Coronary artery (tissue), 2 donors: ENCODE measurements at regions not wholly inside any gene's neighbourhood (a gene's known extent, or its start where the extent isn't known, plus 50 kb on each side); places are given as distances from the start of the nearest gene placed in this dataset.
"Not testable (repeated sequence)": the region's sequence is repeated elsewhere in the genome, so short reads cannot be mapped to it uniquely, and the experiment has no call there.

Experiments used
- DNase-seq: peaks from one replicate; pipeline ENCODE4 v3.0.0-alpha.2; 2017; ENCODE audit warnings: low spot score
- H3K27ac ChIP-seq, 2 donors: fragments of 200-600 bp; sonication (generic); one replicate each; pipeline ENCODE4 v1.5.1; 2016 to 2019
- H3K4me3 ChIP-seq: fragments of 200-600 bp; sonication (generic); 2 replicates; pipeline ENCODE4 v1.5.1; 2016; ENCODE audit warnings: mild to moderate bottlenecking, moderate library complexity
- CTCF ChIP-seq: fragments of 200-600 bp; sonication (generic); IDR thresholded peaks from one replicate; pipeline ENCODE4 v1.5.1; 2019; ENCODE audit warnings: antibody characterized with exemption

GRCh38 chrX:128616933-128617332 lies 564.7 kb upstream of the ACTRT1 start:
- TF ChIP-seq CTCF = no peak
- H3K27ac ChIP-seq = no peak overlapping the region
- DNase-seq = no peak
- H3K4me3 ChIP-seq = no peak overlapping the region

- H3K4me3 ChIP-seq, DNase-seq, H3K27ac ChIP-seq: not testable (repeated sequence)
Measured at GRCh38 chrX:128606817-128607216, 554.6 kb upstream of the ACTRT1 start.

- H3K4me3 ChIP-seq, H3K27ac ChIP-seq, DNase-seq: not testable (repeated sequence)
Measured at GRCh38 chrX:128606357-128606756, 554.2 kb upstream of the ACTRT1 start.

GRCh38 chrX:128601706-128602105 lies 549.5 kb upstream of the ACTRT1 start:
- TF ChIP-seq CTCF = no peak
- DNase-seq = no peak
- Histone ChIP-seq H3K27ac (no peak overlapping the region), H3K4me3 (no peak overlapping the region)

- DNase-seq = no peak
- no peak for TF ChIP-seq CTCF
- Histone ChIP-seq H3K27ac (no peak overlapping the region), H3K4me3 (no peak overlapping the region)
Measured at GRCh38 chrX:128599632-128600031, 547.4 kb upstream of the ACTRT1 start.

- TF ChIP-seq CTCF = no peak
- Histone ChIP-seq H3K4me3 (no peak overlapping the region), H3K27ac (no peak overlapping the region)
- no peak for DNase-seq
Measured at GRCh38 chrX:128582036-128582435, 529.8 kb upstream of the ACTRT1 start.

GRCh38 chrX:128581615-128582014 lies 529.4 kb upstream of the ACTRT1 start:
- Histone ChIP-seq H3K4me3 (no peak overlapping the region), H3K27ac (no peak overlapping the region)
- no peak for TF ChIP-seq CTCF
- DNase-seq = no peak

GRCh38 chrX:128543114-128543513 lies 490.9 kb upstream of the ACTRT1 start:
- H3K4me3 ChIP-seq = no peak overlapping the region
- DNase-seq = no peak
- no peak for TF ChIP-seq CTCF
- H3K27ac ChIP-seq = no peak overlapping the region
